Lower leg skin (tissue), 4 donors: ENCODE measurements at regions not wholly inside any gene's neighbourhood (a gene's known extent, or its start where the extent isn't known, plus 50 kb on each side); places are given as distances from the start of the nearest gene placed in this dataset.

Experiments
- DNase-seq, 2 donors: peaks; one replicate each; pipeline ENCODE4 v3.0.0-alpha.2; 2019; ENCODE audit warnings: low spot score in 2 of 2
- H3K4me3 ChIP-seq: fragments of 200-600 bp; sonication (generic); 2 replicates; pipeline ENCODE4 v1.5.1; 2017; ENCODE audit warnings: mild to moderate bottlenecking, low read depth; ENCODE audit not compliant: poor library complexity, severe bottlenecking
- POLR2A ChIP-seq, 2 donors: fragments of 450-650 bp; IDR thresholded peaks; one replicate each; pipeline ENCODE4 v1.6.1; 2016 to 2017; ENCODE audit warnings: antibody characterized with exemption in 2 of 2, mild to moderate bottlenecking in 1 of 2, moderate library complexity in 1 of 2
- WGBS, 2 donors: methylation state at CpG; one replicate each; pipeline ENCODE4 v1.1.5; 2018; 5-methylcytosine and 5-hydroxymethylcytosine counted together
- intact Hi-C: fragments of 100-400 bp; cut with DNase I; formaldehyde crosslinking; loops from one replicate; pipeline ENCODE4 v1.15.0; 2023; ENCODE audit warnings: low total_unique reads
- TF ChIP-seq, protein P1 (sequence below), 3 donors: fragments of 450-650 bp; IDR thresholded peaks; one replicate each; pipeline ENCODE4 v1.5.1; 2016; ENCODE audit warnings: antibody characterized with exemption in 3 of 3, mild to moderate bottlenecking in 3 of 3, moderate library complexity in 2 of 3

DNA sequence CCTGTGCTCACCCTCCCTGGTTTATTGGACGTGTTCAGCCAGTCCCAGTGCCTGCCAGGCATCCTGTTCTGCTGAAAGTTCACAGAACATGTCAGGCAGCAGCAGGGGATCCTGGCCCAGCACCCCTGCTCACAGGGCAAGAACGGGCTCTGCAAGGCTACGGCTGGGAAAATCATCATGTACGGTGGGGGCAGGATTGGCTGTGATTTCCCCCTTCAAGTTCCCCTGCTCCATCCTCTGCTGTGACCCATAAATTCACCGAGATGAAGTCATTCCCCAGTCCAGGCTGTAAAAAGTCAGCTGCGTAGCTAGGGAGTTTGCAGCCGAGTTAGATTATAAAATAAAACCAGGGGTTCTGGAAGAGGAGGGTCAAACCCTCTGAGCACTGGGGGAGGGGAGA is 484.1 kb upstream of the ZMIZ1 start:
- intact Hi-C loops, result no loop called here
- TF ChIP-seq, protein P1, sequence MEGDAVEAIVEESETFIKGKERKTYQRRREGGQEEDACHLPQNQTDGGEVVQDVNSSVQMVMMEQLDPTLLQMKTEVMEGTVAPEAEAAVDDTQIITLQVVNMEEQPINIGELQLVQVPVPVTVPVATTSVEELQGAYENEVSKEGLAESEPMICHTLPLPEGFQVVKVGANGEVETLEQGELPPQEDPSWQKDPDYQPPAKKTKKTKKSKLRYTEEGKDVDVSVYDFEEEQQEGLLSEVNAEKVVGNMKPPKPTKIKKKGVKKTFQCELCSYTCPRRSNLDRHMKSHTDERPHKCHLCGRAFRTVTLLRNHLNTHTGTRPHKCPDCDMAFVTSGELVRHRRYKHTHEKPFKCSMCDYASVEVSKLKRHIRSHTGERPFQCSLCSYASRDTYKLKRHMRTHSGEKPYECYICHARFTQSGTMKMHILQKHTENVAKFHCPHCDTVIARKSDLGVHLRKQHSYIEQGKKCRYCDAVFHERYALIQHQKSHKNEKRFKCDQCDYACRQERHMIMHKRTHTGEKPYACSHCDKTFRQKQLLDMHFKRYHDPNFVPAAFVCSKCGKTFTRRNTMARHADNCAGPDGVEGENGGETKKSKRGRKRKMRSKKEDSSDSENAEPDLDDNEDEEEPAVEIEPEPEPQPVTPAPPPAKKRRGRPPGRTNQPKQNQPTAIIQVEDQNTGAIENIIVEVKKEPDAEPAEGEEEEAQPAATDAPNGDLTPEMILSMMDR (IDR thresholded peaks at IDR 0.05), result no peak
- no peak for TF ChIP-seq POLR2A (IDR thresholded peaks at IDR 0.05)
- H3K4me3 ChIP-seq, result no peak overlapping the region
- DNase-seq, result no peak
- 53 to 55% methylated on average over 7 of the region's 7 CpGs for WGBS, 2 donors

DNA sequence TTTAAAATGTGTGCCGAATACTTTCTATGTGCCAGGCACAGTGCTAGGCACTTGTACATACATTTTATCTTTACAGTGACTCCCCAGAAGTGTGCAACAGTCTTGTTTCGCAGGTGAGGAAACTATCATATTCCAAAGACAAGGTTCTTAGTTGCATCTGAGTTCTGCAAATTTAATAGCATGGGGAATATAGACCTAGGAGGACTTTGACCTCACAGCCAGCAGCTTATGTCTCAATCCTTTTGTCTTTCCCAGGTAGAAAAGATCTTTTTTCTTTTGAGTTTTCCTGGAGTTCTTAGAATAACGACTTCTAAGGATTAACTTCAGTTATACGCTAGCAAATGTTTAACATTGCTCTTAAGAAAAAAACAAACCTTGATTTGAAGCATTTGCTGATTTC is 482.8 kb upstream of the ZMIZ1 start:
- intact Hi-C loops, result no loop called here
- no peak for DNase-seq
- 95 to 98% methylated on average over 4 of the region's 4 CpGs for WGBS, 2 donors
- TF ChIP-seq, protein P1 (IDR thresholded peaks at IDR 0.05), result no peak
- TF ChIP-seq POLR2A (IDR thresholded peaks at IDR 0.05), result no peak
- no peak overlapping the region for H3K4me3 ChIP-seq

DNA sequence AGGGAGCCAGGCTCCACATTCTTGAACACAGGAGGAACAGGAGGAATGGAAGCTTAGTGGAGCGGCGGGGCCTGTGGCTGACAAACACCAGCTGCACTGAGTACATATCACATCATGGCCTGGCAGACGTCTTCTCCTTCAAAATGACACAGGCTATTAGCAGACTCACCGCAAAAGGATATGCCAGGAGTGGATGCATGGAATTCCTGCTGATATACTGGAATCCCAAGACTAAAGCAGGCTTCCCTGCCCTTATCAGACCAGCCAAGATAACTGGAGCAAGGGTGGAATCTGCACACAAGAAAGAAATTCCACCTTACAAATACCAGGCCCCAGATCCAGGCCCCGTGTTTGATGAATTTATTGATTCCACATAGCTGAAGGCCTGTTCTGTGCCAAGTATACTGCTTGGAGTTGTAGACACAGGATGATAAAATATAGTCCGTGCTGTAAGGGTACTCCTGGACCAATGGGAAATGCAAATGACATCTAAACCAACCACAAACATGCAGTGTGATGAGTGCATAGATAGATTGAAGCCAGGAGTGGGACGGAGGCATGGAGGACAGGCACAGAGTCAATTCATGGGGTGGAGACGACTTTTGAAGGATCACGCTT is 480.5 kb upstream of the ZMIZ1 start:
- H3K4me3 ChIP-seq, result no peak overlapping the region
- TF ChIP-seq POLR2A (IDR thresholded peaks at IDR 0.05), result no peak
- TF ChIP-seq, protein P1 (IDR thresholded peaks at IDR 0.05), result no peak
- intact Hi-C loops, result no loop called here
- 67 to 69% methylated on average over 9 of the region's 9 CpGs for WGBS, 2 donors
- no peak for DNase-seq

DNA sequence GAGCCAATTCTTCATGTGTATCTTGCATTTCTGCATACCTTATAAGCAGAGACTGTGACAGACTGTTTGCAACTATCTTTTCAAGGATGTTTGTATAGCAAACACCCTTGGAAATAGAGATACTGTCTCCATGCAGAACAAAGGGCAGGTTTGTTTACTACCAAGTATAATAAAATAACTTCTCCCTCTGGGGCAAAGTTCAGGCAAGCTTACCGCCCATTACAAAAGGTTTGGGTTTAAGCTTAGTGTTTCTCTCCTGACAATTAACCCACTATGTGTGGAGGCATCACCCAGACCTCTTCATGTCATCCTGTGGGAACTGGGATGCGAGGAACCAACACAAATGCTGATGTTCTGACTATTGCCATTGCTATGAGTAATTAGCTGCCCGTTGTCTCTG is 479.1 kb upstream of the ZMIZ1 start:
- intact Hi-C loops, result no loop called here
- no peak for DNase-seq
- 77 to 95% methylated on average over 3 of the region's 3 CpGs for WGBS, 2 donors
- no peak overlapping the region for H3K4me3 ChIP-seq
- TF ChIP-seq, protein P1 (IDR thresholded peaks at IDR 0.05), result no peak
- no peak for TF ChIP-seq POLR2A (IDR thresholded peaks at IDR 0.05)

DNA sequence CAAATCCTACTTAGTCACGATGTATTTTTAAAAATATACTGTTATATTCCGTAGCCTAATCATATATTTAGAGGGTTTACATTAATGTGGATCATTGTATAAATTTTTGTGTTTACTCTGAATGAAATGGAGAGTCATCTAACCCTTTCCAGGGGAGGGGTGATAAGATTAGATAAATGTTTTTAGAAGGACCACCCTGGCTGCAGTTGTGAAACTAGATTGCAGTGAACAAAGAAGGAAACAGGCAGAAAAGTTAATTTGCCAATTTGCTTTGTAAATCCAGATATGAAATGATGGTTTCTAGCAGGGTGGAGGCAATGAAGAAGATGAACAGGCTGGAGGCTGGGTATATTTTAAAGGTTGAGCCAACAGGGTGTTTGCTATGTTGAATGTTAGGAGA is 477.7 kb upstream of the ZMIZ1 start:
- H3K4me3 ChIP-seq, result no peak overlapping the region
- no peak for DNase-seq
- intact Hi-C loops, result no loop called here
- TF ChIP-seq POLR2A (IDR thresholded peaks at IDR 0.05), result no peak
- TF ChIP-seq, protein P1 (IDR thresholded peaks at IDR 0.05), result no peak
- WGBS, 2 donors, result 95 to 98% methylated on average over 2 of the region's 2 CpGs
